CD4-positive, alpha-beta T cell treated with Interleukin-6 for 4 hours (primary cell): ENCODE measurements at regions not wholly inside any gene's neighbourhood (a gene's known extent, or its start where the extent isn't known, plus 50 kb on each side); places are given as distances from the start of the nearest gene placed in this dataset.

ENCODE experiments used
- DNase-seq: peaks from one replicate; pipeline ENCODE4 v3.0.0-alpha.2; 2020; ENCODE audit warnings: mixed read lengths

- DNase-seq: no peak
These were observed 164.6 kb upstream of the RALGAPA2 start for GRCh38 chr20:20877079-20877478.

- DNase-seq: no peak
These were observed 163.3 kb upstream of the RALGAPA2 start for GRCh38 chr20:20875716-20876115.

GRCh38 chr20:20872428-20872827 lies 160.0 kb upstream of the RALGAPA2 start:
- DNase-seq: no peak

- no peak for DNase-seq
These were observed 156.8 kb upstream of the RALGAPA2 start for GRCh38 chr20:20869161-20869775.

- no peak for DNase-seq
These were observed 152.1 kb upstream of the RALGAPA2 start for GRCh38 chr20:20864351-20865096.

GRCh38 chr20:20860078-20860806 lies 147.8 kb upstream of the RALGAPA2 start:
- peak; percentile 83 for DNase-seq

- no peak for DNase-seq
These were observed 147.1 kb upstream of the RALGAPA2 start for GRCh38 chr20:20859510-20859909.

GRCh38 chr20:20856956-20857355 lies 144.5 kb upstream of the RALGAPA2 start:
- DNase-seq: no peak

- DNase-seq: no peak
These were observed 143.9 kb upstream of the RALGAPA2 start for GRCh38 chr20:20856306-20856705.

- DNase-seq: no peak
These were observed 138.9 kb upstream of the RALGAPA2 start for GRCh38 chr20:20851385-20851784.

- no peak for DNase-seq
These were observed 138.0 kb upstream of the RALGAPA2 start for GRCh38 chr20:20850407-20850806.

GRCh38 chr20:20849161-20849560 lies 136.7 kb upstream of the RALGAPA2 start:
- no peak for DNase-seq

GRCh38 chr20:20847814-20848213 lies 135.4 kb upstream of the RALGAPA2 start:
- DNase-seq: no peak

- no peak for DNase-seq
These were observed 131.5 kb upstream of the RALGAPA2 start for GRCh38 chr20:20843982-20844381.

GRCh38 chr20:20839771-20840170 lies 127.3 kb upstream of the RALGAPA2 start:
- DNase-seq: no peak

GRCh38 chr20:20837574-20838021 lies 125.2 kb upstream of the RALGAPA2 start:
- peak; percentile 5 for DNase-seq

- no peak for DNase-seq
These were observed 124.4 kb upstream of the RALGAPA2 start for GRCh38 chr20:20836836-20837235.

GRCh38 chr20:20835897-20836296 lies 123.5 kb upstream of the RALGAPA2 start:
- DNase-seq: no peak

GRCh38 chr20:20834008-20834407 lies 121.6 kb upstream of the RALGAPA2 start:
- no peak for DNase-seq

GRCh38 chr20:20832715-20833114 lies 120.3 kb upstream of the RALGAPA2 start:
- no peak for DNase-seq

GRCh38 chr20:20831794-20832193 lies 119.3 kb upstream of the RALGAPA2 start:
- DNase-seq: no peak

GRCh38 chr20:20829681-20830080 lies 117.2 kb upstream of the RALGAPA2 start:
- DNase-seq: no peak

- DNase-seq: no peak
These were observed 115.7 kb upstream of the RALGAPA2 start for GRCh38 chr20:20827992-20828597.
